Liver (tissue), 8 donors: ENCODE measurements at regions not wholly inside any gene's neighbourhood (a gene's known extent, or its start where the extent isn't known, plus 50 kb on each side); places are given as distances from the start of the nearest gene placed in this dataset.
"Not testable (repeated sequence)": the region's sequence is repeated elsewhere in the genome, so short reads cannot be mapped to it uniquely, and the experiment has no call there.

ENCODE experiments used
- DNase-seq: peaks from one replicate; pipeline ENCODE4 v3.0.0-alpha.2; 2017; ENCODE audit warnings: low spot score
- H3K27ac ChIP-seq, 2 donors: one replicate each; pipeline ENCODE4 v1.7.0; 2013; ENCODE audit warnings: inconsistent platforms in 2 of 2, low read length in 2 of 2, control low read depth in 1 of 2, low read depth in 1 of 2, mild to moderate bottlenecking in 1 of 2
- H3K27me3 ChIP-seq, 4 donors: one replicate each; pipeline versions ENCODE4 v1.6.1 to v1.7.0; 2013; ENCODE audit warnings: low read length in 3 of 4, inconsistent platforms in 1 of 4, mild to moderate bottlenecking in 1 of 4, moderate library complexity in 1 of 4; ENCODE audit not compliant: control insufficient read depth in 4 of 4, insufficient read depth in 4 of 4
- H3K36me3 ChIP-seq, 4 donors: one replicate each; pipeline versions ENCODE4 v1.6.1 to v1.7.0; 2013; ENCODE audit warnings: low read length in 3 of 4, mild to moderate bottlenecking in 3 of 4, low read depth in 1 of 4, moderate library complexity in 1 of 4; ENCODE audit not compliant: control insufficient read depth in 4 of 4, insufficient read depth in 3 of 4
- H3K4me1 ChIP-seq, 4 donors: one replicate each; pipeline versions ENCODE4 v1.6.1 to v1.7.0; 2013; ENCODE audit warnings: low read length in 3 of 4, mild to moderate bottlenecking in 3 of 4, moderate library complexity in 1 of 4; ENCODE audit not compliant: control insufficient read depth in 4 of 4, insufficient read depth in 4 of 4
- H3K4me3 ChIP-seq, 3 donors: one replicate each; pipeline versions ENCODE4 v1.6.1 to v1.7.0; 2013; ENCODE audit warnings: low read length in 3 of 3, control low read depth in 1 of 3, low read depth in 1 of 3, mild to moderate bottlenecking in 1 of 3
- H3K9ac ChIP-seq, 2 donors: one replicate each; pipeline ENCODE4 v1.7.0; 2013; ENCODE audit warnings: low read length in 2 of 2, mild to moderate bottlenecking in 2 of 2, moderate library complexity in 2 of 2, control low read depth in 1 of 2, low read depth in 1 of 2
- H3K9me3 ChIP-seq, 4 donors: one replicate each; pipeline versions ENCODE4 v1.6.1 to v1.7.0; 2013; ENCODE audit warnings: low read length in 3 of 4; ENCODE audit not compliant: control insufficient read depth in 4 of 4
- EGR1 ChIP-seq, 2 donors: IDR thresholded peaks; 2 replicates each; pipeline ENCODE4 v1.6.1; 2016 to 2018; ENCODE audit warnings: antibody characterized with exemption in 2 of 2, low read depth in 2 of 2
- FOXA1 ChIP-seq: IDR thresholded peaks from 2 replicates; pipeline ENCODE4 v1.6.1; 2016; ENCODE audit warnings: antibody characterized with exemption
- FOXA2 ChIP-seq: IDR thresholded peaks from 2 replicates; pipeline ENCODE4 v1.6.1; 2016; ENCODE audit warnings: antibody characterized with exemption
- GABPA ChIP-seq, 2 donors: IDR thresholded peaks in 1 of 2; conservative IDR thresholded peaks in 1 of 2; 2 replicates each; pipeline ENCODE4 v1.6.1; 2016; ENCODE audit warnings: antibody characterized with exemption in 2 of 2, mild to moderate bottlenecking in 1 of 2, moderate library complexity in 1 of 2
- HNF4A ChIP-seq, 2 donors: conservative IDR thresholded peaks; 2 replicates each; pipeline ENCODE4 v1.6.1; 2016; ENCODE audit warnings: antibody characterized with exemption in 2 of 2, mild to moderate bottlenecking in 2 of 2
- HNF4G ChIP-seq: IDR thresholded peaks from 2 replicates; pipeline ENCODE4 v1.6.1; 2016; ENCODE audit warnings: antibody characterized with exemption
- JUND ChIP-seq, 2 donors: IDR thresholded peaks; 2 replicates each; pipeline ENCODE4 v1.6.1; 2016; ENCODE audit warnings: antibody characterized with exemption in 2 of 2
- NR2F2 ChIP-seq: IDR thresholded peaks from 2 replicates; pipeline ENCODE4 v1.6.1; 2016; ENCODE audit warnings: antibody characterized with exemption
- RXRA ChIP-seq, 2 donors: IDR thresholded peaks; 2 replicates each; pipeline ENCODE4 v1.6.1; 2017 to 2018; ENCODE audit warnings: antibody characterized with exemption in 2 of 2, mild to moderate bottlenecking in 1 of 2
- SP1 ChIP-seq: IDR thresholded peaks from 2 replicates; pipeline ENCODE4 v1.6.1; 2018; ENCODE audit warnings: antibody characterized with exemption, mild to moderate bottlenecking
- WGBS: extraction: QIAGEN DNeasy Blood & Tissue Kit; methylation state at CpG from one replicate; pipeline ENCODE4 v1.1.7; 2013; 5-methylcytosine and 5-hydroxymethylcytosine counted together
- TF ChIP-seq, protein P1 (sequence below): IDR thresholded peaks from 2 replicates; pipeline ENCODE4 v1.6.1; 2016; ENCODE audit warnings: antibody characterized with exemption
- TF ChIP-seq, protein P2 (sequence below): IDR thresholded peaks from 2 replicates; pipeline ENCODE4 v1.6.1; 2016; ENCODE audit warnings: antibody characterized with exemption, mild to moderate bottlenecking
- TF ChIP-seq, protein P3 (sequence below): fragments of 150-350 bp; IDR thresholded peaks from 2 replicates; pipeline ENCODE4 v1.5.1; 2017; ENCODE audit warnings: improper control_type of control experiment, low read depth, low read length; ENCODE audit not compliant: missing input control
- TF ChIP-seq, protein P4 (sequence below): IDR thresholded peaks from 2 replicates; pipeline ENCODE4 v1.6.1; 2016; ENCODE audit warnings: antibody characterized with exemption
- donor health status: healthy.
- donor health status: healthy.
- donor health status: healthy.
- donor health status: healthy.
- donor health status: healthy.

DNA sequence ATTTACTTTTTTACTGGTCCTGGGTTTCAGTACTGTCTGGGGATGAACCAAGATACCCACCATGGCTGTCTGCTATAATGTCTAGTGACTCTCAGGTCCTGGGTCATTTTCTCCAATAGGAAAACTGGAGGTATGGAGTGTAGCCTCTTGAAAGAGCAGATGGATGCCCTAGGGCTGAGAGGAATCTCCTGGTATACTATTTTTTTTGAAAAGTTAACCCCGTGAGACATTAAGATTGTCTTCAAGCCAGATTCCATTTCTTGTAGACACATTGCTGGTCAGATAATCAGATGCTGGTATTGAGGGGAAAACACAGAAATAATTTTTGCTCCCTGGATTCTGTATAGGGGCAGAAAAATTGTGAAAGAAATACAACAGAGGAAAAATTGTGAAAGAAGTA is 97.3 kb downstream of the ZNF680 start (continued):
- TF ChIP-seq, protein P1, sequence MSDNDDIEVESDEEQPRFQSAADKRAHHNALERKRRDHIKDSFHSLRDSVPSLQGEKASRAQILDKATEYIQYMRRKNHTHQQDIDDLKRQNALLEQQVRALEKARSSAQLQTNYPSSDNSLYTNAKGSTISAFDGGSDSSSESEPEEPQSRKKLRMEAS: no peak
- no peak for TF ChIP-seq FOXA2

DNA sequence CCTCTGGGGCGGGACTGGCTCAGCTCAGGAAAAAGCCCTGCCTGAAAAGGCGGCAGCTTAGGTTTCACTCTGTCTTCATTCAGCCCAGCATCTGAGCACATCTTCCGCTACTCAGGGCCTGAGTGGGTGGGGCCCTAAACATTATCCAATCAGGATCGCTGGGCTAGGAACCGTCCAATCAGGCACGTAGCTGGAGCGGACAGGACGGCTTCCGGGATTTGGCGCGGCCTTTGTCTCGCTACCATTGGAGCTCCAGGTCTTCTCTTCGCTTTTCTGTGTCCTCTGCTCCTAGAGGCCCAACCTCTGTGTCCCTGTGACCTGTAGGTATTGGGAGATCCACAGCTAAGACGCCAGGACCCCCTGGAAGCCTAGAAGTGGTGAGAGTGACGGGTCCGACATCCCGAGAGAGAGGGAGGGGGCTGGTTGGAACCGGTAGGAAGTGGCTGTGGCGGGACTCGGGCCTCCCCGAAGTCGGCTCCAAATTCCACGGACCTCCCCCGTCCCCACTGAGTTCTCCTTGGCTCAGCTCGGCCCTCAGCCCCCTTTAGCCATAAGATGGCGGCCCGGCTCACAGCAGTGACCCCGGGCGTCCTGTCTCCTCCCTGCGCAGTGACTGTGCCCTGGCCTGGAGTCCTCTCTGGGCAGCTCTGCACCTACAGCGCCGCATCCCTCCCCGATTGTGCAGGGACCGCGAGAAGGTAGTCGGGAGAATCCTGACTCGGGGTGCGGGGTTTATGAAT is 99.1 kb downstream of the ZNF680 start:
- H3K9ac ChIP-seq: no peak overlapping the region
- WGBS: 38% methylated on average over 38 of the region's 38 CpGs
- H3K9me3 ChIP-seq: peaks cover 0 to 5% (median 2%) of the 10 kb centered on the region in 4 donors
- no peaks in the 10 kb centered on the region for H3K36me3 ChIP-seq
- H3K4me3 ChIP-seq: peak overlapping the region in 1 of 3 donors; percentile 29
- TF ChIP-seq FOXA2: no peak
- peak; percentile 13 for TF ChIP-seq SP1
- no peak for TF ChIP-seq JUND (IDR thresholded peaks at IDR 0.05)
- DNase-seq: peak; percentile 34
- H3K27ac ChIP-seq: no peak overlapping the region
- H3K4me1 ChIP-seq: no peaks in the 10 kb centered on the region
- no peaks in the 10 kb centered on the region for H3K27me3 ChIP-seq

DNA sequence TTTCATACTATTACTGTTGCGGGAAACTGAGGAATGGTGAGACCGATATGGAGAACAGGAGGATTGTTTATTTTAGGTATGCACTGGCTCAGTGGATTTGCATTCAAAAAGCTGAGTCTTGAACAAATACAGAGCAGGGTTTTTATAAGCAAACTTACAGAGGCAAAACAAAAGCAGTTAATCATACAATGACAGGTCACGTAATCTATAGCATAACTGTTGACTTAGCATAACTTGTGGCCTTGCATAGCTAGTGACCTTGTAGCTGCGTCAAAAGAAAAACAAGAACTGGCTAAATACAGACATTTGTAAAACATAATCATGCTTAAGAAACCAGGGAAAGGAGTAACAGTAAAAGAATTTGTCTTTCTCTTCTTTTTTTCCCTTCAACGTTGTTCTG is 103.0 kb downstream of the ZNF680 start:
- not testable (repeated sequence) for H3K4me3 ChIP-seq, H3K9ac ChIP-seq, H3K27me3 ChIP-seq, H3K9me3 ChIP-seq, H3K36me3 ChIP-seq, H3K27ac ChIP-seq, H3K4me1 ChIP-seq, DNase-seq
- 75% methylated on average over 5 of the region's 5 CpGs for WGBS

DNA sequence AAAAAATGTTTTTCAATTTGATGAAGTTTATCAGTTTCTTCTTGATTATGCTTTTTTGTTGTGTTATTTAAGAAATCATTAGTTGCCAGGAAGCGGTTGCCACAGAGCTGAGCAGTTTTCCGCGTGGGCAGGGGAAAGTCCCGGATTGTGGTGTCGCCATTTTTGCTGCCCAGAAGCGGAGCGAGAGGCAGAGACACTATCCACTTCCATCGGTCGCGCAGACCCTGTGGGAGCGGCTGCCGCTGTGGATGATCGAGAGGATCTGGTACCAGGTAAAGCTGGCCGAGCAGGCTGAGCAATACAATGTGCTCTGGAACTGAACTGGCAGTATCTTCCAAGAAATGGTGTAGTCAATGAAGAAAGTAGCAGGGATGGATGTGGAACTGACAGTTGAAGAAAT is 119.8 kb downstream of the ZNF736 start:
- no peaks in the 10 kb centered on the region for H3K4me1 ChIP-seq
- no peak overlapping the region for H3K27ac ChIP-seq
- WGBS: 90% methylated on average over 14 of the region's 14 CpGs
- H3K27me3 ChIP-seq: no peaks in the 10 kb centered on the region
- H3K9me3 ChIP-seq: peaks cover 2 to 8% (median 6%) of the 10 kb centered on the region in 4 donors
- no peak for DNase-seq
- no peak overlapping the region for H3K4me3 ChIP-seq
- H3K9ac ChIP-seq: no peak overlapping the region
- no peak for TF ChIP-seq GABPA (IDR thresholded peaks at IDR 0.05 in 1 of 2, conservative IDR thresholded peaks at IDR 0.05 in 1 of 2)
- no peak for TF ChIP-seq HNF4A (conservative IDR thresholded peaks at IDR 0.05)
- no peak for TF ChIP-seq FOXA1
- no peak for TF ChIP-seq FOXA2
- TF ChIP-seq, protein P2, sequence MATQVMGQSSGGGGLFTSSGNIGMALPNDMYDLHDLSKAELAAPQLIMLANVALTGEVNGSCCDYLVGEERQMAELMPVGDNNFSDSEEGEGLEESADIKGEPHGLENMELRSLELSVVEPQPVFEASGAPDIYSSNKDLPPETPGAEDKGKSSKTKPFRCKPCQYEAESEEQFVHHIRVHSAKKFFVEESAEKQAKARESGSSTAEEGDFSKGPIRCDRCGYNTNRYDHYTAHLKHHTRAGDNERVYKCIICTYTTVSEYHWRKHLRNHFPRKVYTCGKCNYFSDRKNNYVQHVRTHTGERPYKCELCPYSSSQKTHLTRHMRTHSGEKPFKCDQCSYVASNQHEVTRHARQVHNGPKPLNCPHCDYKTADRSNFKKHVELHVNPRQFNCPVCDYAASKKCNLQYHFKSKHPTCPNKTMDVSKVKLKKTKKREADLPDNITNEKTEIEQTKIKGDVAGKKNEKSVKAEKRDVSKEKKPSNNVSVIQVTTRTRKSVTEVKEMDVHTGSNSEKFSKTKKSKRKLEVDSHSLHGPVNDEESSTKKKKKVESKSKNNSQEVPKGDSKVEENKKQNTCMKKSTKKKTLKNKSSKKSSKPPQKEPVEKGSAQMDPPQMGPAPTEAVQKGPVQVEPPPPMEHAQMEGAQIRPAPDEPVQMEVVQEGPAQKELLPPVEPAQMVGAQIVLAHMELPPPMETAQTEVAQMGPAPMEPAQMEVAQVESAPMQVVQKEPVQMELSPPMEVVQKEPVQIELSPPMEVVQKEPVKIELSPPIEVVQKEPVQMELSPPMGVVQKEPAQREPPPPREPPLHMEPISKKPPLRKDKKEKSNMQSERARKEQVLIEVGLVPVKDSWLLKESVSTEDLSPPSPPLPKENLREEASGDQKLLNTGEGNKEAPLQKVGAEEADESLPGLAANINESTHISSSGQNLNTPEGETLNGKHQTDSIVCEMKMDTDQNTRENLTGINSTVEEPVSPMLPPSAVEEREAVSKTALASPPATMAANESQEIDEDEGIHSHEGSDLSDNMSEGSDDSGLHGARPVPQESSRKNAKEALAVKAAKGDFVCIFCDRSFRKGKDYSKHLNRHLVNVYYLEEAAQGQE: no peak
- no peak for TF ChIP-seq RXRA (IDR thresholded peaks at IDR 0.05)
- TF ChIP-seq NR2F2: no peak
- no peak for TF ChIP-seq EGR1 (IDR thresholded peaks at IDR 0.05; ENCODE audit: low read depth in 2 of 2)
- TF ChIP-seq, protein P3, sequence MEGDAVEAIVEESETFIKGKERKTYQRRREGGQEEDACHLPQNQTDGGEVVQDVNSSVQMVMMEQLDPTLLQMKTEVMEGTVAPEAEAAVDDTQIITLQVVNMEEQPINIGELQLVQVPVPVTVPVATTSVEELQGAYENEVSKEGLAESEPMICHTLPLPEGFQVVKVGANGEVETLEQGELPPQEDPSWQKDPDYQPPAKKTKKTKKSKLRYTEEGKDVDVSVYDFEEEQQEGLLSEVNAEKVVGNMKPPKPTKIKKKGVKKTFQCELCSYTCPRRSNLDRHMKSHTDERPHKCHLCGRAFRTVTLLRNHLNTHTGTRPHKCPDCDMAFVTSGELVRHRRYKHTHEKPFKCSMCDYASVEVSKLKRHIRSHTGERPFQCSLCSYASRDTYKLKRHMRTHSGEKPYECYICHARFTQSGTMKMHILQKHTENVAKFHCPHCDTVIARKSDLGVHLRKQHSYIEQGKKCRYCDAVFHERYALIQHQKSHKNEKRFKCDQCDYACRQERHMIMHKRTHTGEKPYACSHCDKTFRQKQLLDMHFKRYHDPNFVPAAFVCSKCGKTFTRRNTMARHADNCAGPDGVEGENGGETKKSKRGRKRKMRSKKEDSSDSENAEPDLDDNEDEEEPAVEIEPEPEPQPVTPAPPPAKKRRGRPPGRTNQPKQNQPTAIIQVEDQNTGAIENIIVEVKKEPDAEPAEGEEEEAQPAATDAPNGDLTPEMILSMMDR: no peak
- TF ChIP-seq JUND (IDR thresholded peaks at IDR 0.05): no peak
- TF ChIP-seq, protein P4, sequence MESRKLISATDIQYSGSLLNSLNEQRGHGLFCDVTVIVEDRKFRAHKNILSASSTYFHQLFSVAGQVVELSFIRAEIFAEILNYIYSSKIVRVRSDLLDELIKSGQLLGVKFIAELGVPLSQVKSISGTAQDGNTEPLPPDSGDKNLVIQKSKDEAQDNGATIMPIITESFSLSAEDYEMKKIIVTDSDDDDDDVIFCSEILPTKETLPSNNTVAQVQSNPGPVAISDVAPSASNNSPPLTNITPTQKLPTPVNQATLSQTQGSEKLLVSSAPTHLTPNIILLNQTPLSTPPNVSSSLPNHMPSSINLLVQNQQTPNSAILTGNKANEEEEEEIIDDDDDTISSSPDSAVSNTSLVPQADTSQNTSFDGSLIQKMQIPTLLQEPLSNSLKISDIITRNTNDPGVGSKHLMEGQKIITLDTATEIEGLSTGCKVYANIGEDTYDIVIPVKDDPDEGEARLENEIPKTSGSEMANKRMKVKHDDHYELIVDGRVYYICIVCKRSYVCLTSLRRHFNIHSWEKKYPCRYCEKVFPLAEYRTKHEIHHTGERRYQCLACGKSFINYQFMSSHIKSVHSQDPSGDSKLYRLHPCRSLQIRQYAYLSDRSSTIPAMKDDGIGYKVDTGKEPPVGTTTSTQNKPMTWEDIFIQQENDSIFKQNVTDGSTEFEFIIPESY: no peak
- no peak for TF ChIP-seq HNF4G
- no peaks in the 10 kb centered on the region for H3K36me3 ChIP-seq
